ENCODE measurements at regions not wholly inside any gene's neighbourhood (a gene's known extent, or its start where the extent isn't known, plus 50 kb on each side); places are given as distances from the start of the nearest gene placed in this dataset.
"Not testable (repeated sequence)": the region's sequence is repeated elsewhere in the genome, so short reads cannot be mapped to it uniquely, and the experiment has no call there.

GRCh38 chr9:135392511-135392910 lies 87.1 kb upstream of the PPP1R26 start:
- Mint-ChIP-seq H3K4me1 (ENCODE audit: low read depth) (no peaks in the 10 kb centered on the region), H3K36me3 (ENCODE audit: low read depth) (no peaks in the 10 kb centered on the region), H3K27me3 (ENCODE audit: low read depth) (no peaks in the 10 kb centered on the region)

DNA sequence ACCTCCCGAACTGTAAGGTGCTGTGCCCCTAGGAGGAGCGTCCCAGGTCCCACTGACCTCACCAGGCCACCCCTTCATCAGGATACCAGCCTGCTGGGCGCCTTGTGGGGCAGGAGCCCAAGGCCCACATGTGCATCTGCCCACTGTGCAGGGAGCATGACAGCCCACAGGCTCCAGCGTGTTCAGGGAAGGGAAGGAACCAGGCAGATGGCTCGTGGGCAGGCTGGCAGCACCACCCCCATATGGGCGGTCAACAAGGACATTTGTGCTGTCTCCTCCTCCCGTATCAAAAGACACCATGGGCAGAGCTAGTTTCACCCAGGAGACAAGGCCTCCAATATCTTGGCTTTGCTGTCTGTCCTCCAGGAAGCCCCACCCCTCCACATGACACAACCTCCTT lies 85.5 kb upstream of the PPP1R26 start:
- no peaks in the 10 kb centered on the region for H3K4me1 Mint-ChIP-seq (ENCODE audit: low read depth)
- no peak overlapping the region for H3K4me3 Mint-ChIP-seq
- H3K36me3 Mint-ChIP-seq (ENCODE audit: low read depth): no peaks in the 10 kb centered on the region
- H3K27me3 Mint-ChIP-seq (ENCODE audit: low read depth): no peaks in the 10 kb centered on the region
- no peaks in the 10 kb centered on the region for H3K9me3 Mint-ChIP-seq
- no peak overlapping the region for H3K27ac Mint-ChIP-seq

More at GRCh38 chr9:135392511-135392910, 87.1 kb upstream of the PPP1R26 start:
- Mint-ChIP-seq H3K27ac (no peak overlapping the region), H3K4me3 (no peak overlapping the region), H3K9me3 (no peaks in the 10 kb centered on the region)

- H3K27ac Mint-ChIP-seq: no peak overlapping the region
- no peaks in the 10 kb centered on the region for H3K27me3 Mint-ChIP-seq (ENCODE audit: low read depth)
These were observed 84.6 kb upstream of the PPP1R26 start for GRCh38 chr9:135394699-135395645.

DNA sequence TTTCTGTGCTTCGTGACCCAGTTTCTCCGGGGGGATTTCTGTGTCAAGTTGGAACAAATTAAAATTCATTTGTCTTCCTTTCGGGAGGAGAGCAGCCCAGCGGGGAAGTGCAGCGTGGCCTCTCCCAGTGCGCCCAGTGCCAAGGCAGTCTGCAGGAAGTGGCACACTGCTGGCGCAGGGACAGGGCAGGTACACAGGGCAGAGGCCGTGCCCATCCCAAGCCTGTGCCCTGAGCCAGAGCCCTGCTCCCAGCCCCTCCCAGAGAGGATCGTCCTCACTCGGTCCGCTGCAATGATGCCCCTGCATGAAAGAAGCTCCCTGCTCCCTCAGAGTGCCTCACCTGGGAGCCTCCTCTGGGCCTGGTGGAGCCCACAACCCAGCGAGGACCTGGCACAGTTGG lies 82.4 kb upstream of the PPP1R26 start:
- Mint-ChIP-seq H3K27ac (no peak overlapping the region), H3K4me1 (ENCODE audit: low read depth) (no peaks in the 10 kb centered on the region), H3K9me3 (no peaks in the 10 kb centered on the region), H3K36me3 (ENCODE audit: low read depth) (no peaks in the 10 kb centered on the region), H3K27me3 (ENCODE audit: low read depth) (no peaks in the 10 kb centered on the region), H3K4me3 (no peak overlapping the region)

More at GRCh38 chr9:135394699-135395645, 84.6 kb upstream of the PPP1R26 start:
- H3K4me3 Mint-ChIP-seq: no peak overlapping the region
- no peaks in the 10 kb centered on the region for H3K9me3 Mint-ChIP-seq
- H3K36me3 Mint-ChIP-seq (ENCODE audit: low read depth): no peaks in the 10 kb centered on the region
- H3K4me1 Mint-ChIP-seq (ENCODE audit: low read depth): no peaks in the 10 kb centered on the region

DNA sequence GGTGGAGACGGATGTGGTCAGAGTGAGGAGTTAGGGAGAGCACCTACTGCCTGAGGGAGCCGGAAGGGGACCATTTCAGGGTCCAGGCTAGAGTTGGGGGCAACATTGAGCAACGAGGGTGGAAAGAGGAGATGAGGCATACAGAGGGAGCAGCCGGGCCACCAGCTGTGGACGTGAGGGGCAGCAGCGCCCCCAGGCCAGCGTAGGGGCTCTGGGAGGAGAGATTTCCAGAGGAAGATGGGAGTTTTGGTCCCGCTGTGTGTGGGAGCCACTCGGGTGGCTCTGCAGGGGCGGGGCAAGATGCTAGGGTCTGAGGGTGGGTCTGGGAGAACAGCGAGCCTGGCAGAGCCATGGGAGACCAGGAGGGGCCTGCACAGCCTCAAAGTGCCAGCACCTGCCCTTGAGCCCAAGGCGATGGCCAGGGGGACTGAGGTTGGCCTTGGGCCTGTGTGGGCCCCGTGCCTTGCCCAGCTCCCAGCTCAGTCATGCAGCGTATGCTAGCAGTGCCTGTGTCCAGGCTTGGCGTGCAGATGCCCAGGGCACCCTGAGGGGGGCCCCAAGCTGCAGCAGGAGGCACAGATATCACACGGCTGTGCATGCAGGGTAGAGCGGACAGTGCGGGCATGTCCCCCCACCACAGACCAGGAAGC lies 80.5 kb upstream of the PPP1R26 start:
- Mint-ChIP-seq H3K27me3 (ENCODE audit: low read depth) (no peaks in the 10 kb centered on the region), H3K4me1 (ENCODE audit: low read depth) (no peaks in the 10 kb centered on the region), H3K9me3 (no peaks in the 10 kb centered on the region)

GRCh38 chr9:135400496-135400895 lies 79.1 kb upstream of the PPP1R26 start:
- Mint-ChIP-seq H3K36me3 (ENCODE audit: low read depth) (no peaks in the 10 kb centered on the region), H3K4me3 (no peak overlapping the region), H3K4me1 (ENCODE audit: low read depth) (no peaks in the 10 kb centered on the region), H3K27me3 (ENCODE audit: low read depth) (no peaks in the 10 kb centered on the region), H3K27ac (no peak overlapping the region), H3K9me3 (no peaks in the 10 kb centered on the region)

More for the DNA sequence above, 80.5 kb upstream of the PPP1R26 start:
- no peak overlapping the region for H3K27ac Mint-ChIP-seq
- H3K36me3 Mint-ChIP-seq (ENCODE audit: low read depth): no peaks in the 10 kb centered on the region
- H3K4me3 Mint-ChIP-seq: no peak overlapping the region

GRCh38 chr9:135401218-135401617 lies 78.4 kb upstream of the PPP1R26 start:
- no peak overlapping the region for H3K4me3 Mint-ChIP-seq
- no peaks in the 10 kb centered on the region for H3K36me3 Mint-ChIP-seq (ENCODE audit: low read depth)
- no peak overlapping the region for H3K27ac Mint-ChIP-seq
- no peaks in the 10 kb centered on the region for H3K27me3 Mint-ChIP-seq (ENCODE audit: low read depth)
- H3K4me1 Mint-ChIP-seq (ENCODE audit: low read depth): no peaks in the 10 kb centered on the region
- H3K9me3 Mint-ChIP-seq: no peaks in the 10 kb centered on the region

DNA sequence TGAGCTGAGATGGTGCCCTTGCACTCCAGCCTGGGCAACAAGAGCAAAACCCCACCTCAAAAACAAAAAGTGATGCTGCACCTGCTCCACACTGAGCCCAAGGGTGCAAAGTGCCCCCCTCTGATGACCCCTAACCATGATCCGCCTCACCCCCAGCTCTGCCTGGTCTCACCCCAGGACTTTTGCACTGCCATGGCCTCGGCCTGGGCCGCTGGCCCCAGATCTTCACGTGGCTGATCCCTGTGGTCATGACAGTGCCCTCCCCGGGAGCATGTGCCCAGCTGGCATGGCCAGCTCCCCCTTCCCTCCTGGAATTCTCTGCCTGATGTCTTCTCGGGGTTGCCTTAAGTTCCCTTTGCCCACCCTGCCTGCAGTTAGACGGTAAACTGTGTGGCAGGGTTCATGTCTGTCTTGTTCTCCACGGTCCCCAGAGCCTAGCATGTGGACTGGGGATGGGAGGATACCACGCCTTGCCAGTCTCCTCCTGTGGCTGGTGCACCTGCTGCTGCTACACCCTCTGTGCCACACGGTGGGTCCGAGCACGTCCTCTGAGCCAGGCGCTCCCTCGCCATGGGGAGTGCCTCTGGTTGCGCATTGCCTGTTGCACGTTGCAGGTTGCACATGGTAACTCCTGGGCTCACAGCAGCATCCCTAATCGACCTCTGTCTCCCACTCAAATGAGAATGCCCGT lies 77.4 kb upstream of the PPP1R26 start:
- Mint-ChIP-seq H3K9me3 (no peaks in the 10 kb centered on the region), H3K4me3 (no peak overlapping the region), H3K36me3 (ENCODE audit: low read depth) (no peaks in the 10 kb centered on the region), H3K27ac (no peak overlapping the region), H3K4me1 (ENCODE audit: low read depth) (no peaks in the 10 kb centered on the region), H3K27me3 (ENCODE audit: low read depth) (no peaks in the 10 kb centered on the region)

DNA sequence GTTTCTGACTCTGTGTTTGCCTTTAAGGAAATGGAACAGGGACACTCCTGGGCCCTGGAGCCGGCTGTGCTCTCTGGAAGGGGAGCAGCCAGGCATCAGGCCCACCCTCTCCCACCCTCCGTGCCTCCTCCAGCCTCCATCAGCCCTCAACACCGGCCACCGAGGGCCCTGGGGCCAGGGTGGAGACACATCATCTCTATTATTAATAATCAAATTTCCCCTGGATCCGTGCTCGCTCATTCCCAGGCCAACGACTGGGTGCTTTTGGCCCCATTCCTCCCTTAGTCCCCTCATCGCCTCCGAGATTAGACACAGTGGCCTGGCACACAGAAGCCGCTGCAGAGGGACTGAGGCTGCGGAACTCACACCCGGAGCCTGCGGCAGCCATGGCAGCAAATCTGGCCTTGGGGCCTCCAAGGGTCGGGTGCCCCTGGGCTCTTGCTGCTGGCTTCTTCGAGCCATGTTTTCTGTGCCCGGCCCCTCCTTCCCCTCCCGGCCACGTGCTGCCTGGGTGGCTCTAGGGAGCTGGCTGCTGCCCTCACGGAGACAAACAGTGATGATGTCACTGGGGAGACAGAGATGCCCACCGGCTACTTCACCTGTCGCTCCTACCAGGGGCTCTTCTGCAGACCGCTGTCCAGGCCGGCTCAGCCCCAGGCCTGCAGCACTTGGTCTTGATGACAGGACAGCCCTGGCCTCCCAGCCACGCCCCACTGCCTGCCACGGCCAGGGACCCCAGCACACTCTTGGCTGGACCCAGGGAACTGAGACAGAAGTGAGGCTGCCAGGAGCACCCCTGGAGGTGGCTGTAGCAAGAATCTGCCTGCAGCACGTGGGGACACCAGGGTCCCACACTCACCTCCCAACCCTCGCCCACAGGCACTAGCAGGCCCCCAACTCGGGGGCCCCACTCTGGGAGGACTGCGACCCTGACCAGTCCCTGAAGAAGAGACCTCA lies 76.6 kb upstream of the PPP1R26 start:
- Mint-ChIP-seq H3K4me1 (ENCODE audit: low read depth) (no peaks in the 10 kb centered on the region), H3K36me3 (ENCODE audit: low read depth) (no peaks in the 10 kb centered on the region), H3K9me3 (no peaks in the 10 kb centered on the region), H3K27me3 (ENCODE audit: low read depth) (no peaks in the 10 kb centered on the region), H3K4me3 (no peak overlapping the region), H3K27ac (no peak overlapping the region)

DNA sequence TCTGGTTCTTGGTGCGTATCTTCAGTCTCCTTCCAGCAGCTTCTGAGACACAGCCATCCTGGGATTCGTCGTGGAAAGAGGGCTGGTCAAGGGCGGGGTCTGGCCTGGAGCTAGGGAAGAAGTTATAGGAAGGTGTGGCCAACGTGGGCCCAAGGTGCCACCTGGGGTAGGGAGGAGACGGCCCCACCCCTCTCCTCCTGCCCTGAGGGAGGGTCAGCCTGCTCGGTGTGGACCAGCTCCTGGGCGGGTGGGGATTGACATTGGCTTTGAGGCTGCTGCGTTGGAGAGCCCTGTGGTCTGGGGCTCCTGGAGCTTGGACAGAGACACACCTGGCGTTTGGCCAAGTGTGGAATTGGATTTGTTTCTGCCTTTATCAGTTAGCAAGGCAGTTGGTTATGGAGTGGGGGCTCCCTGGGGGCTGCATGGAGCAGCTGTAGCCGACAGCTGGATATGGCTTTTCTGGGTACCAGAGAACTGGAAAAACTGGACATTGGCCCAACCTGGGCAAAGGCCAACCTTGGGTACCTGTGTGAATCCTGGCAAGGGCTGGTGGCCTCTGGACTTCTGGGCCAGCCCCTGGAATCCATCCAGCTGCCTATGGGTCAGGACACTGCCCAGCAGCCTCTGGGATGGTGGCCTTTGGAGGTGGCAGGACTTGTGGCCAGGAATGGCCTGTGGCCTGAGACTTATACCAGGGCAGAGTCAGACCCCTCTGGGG lies 75.7 kb upstream of the PPP1R26 start:
- Mint-ChIP-seq H3K27ac (no peak overlapping the region), H3K36me3 (ENCODE audit: low read depth) (no peaks in the 10 kb centered on the region)

DNA sequence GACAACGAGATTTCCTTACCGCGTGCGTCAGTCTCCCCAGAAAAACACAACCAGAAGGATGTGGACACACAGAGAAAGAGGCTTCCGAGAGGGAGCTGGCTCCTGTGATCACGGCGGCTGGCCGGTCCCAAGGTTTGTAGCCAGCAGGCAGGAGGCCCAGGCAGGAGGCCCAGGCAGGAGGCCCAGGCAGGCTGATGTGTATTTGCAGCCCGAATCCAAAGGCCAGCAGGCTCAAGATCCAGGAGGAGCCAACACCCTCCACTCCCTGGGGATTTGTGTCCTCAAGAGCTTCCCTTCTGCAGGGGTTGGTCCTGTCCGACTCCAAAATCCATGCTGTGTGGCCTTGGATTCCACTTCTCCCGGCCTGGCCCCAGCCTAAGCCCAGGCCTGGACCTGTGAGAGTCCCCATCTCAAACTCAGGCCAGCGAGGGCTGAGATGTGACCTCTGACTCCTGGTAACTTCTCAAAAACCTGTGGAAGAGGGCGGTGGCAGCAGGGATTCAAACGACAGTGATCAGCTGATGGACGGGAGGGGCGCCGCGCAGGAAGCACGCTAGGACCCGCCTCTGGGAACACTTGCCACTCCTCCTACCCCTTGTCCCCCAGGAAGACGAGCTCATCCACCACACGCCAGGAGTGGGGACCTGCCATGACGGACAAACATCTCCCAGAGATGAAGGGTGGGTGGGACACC lies 75.0 kb upstream of the PPP1R26 start:
- Mint-ChIP-seq H3K27ac (no peak overlapping the region), H3K27me3 (ENCODE audit: low read depth) (no peaks in the 10 kb centered on the region), H3K4me1 (ENCODE audit: low read depth) (no peaks in the 10 kb centered on the region), H3K4me3 (no peak overlapping the region), H3K9me3 (no peaks in the 10 kb centered on the region), H3K36me3 (ENCODE audit: low read depth) (no peaks in the 10 kb centered on the region)

More for the DNA sequence above, 75.7 kb upstream of the PPP1R26 start:
- Mint-ChIP-seq H3K9me3 (no peaks in the 10 kb centered on the region), H3K4me1 (ENCODE audit: low read depth) (no peaks in the 10 kb centered on the region), H3K27me3 (ENCODE audit: low read depth) (no peaks in the 10 kb centered on the region), H3K4me3 (no peak overlapping the region)

- not testable (repeated sequence) for H3K4me3 Mint-ChIP-seq; H3K27me3 Mint-ChIP-seq (ENCODE audit: low read depth); H3K9me3 Mint-ChIP-seq; H3K27ac Mint-ChIP-seq; H3K36me3 Mint-ChIP-seq (ENCODE audit: low read depth); H3K4me1 Mint-ChIP-seq (ENCODE audit: low read depth)
These were observed 74.5 kb upstream of the PPP1R26 start for GRCh38 chr9:135405145-135405464.

Data from T-helper 1 cell treated with Interleukin-12 subunit alpha and Interleukin-12 subunit beta and Interleukin-4 antibody, amounts not matched to agents 30 μg/mL and 1 μg/mL, for 36 hours (primary cell).